ENCODE measurements at regions not wholly inside any gene's neighbourhood (a gene's known extent, or its start where the extent isn't known, plus 50 kb on each side); places are given as distances from the start of the nearest gene placed in this dataset.

DNA sequence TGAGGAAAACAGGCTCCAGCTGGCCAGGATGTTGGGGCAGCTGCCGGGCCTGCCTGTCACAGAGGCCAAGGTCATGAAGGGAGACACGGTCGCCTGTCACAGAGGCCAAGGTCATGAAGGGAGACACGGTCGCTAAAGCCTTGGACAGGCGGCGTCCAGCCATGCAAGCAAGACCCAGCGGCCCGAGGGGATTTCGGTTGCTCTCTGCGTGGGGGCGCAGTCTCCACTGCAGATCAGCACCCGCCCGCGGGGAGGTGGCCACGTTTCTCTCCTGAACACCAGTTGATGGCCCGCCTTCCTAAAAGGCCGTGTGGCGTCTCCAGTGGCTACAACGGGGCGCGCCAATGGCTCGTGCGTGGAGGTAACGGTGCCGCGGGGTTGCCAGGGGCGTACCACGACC, 67.0 kb upstream of the PCGF5 start:
- TF ChIP-seq, protein P1, sequence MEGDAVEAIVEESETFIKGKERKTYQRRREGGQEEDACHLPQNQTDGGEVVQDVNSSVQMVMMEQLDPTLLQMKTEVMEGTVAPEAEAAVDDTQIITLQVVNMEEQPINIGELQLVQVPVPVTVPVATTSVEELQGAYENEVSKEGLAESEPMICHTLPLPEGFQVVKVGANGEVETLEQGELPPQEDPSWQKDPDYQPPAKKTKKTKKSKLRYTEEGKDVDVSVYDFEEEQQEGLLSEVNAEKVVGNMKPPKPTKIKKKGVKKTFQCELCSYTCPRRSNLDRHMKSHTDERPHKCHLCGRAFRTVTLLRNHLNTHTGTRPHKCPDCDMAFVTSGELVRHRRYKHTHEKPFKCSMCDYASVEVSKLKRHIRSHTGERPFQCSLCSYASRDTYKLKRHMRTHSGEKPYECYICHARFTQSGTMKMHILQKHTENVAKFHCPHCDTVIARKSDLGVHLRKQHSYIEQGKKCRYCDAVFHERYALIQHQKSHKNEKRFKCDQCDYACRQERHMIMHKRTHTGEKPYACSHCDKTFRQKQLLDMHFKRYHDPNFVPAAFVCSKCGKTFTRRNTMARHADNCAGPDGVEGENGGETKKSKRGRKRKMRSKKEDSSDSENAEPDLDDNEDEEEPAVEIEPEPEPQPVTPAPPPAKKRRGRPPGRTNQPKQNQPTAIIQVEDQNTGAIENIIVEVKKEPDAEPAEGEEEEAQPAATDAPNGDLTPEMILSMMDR (IDR thresholded peaks at IDR 0.05), result no peak
- TF ChIP-seq EP300 (IDR thresholded peaks at IDR 0.05; ENCODE audit: borderline replicate concordance in 1 of 2, low read depth in 1 of 2, low read length in 1 of 2) (no peak), JUND (IDR thresholded peaks at IDR 0.05) (no peak), POLR2AphosphoS5 (IDR thresholded peaks at IDR 0.05; ENCODE audit: low read depth, low read length) (no peak), SIN3A (IDR thresholded peaks at IDR 0.05; ENCODE audit: borderline replicate concordance, low read depth, low read length) (no peak), RXRA (IDR thresholded peaks at IDR 0.05; ENCODE audit: borderline replicate concordance, low read depth) (no peak), SMC3 (IDR thresholded peaks at IDR 0.05; ENCODE audit: low read depth, low read length) (no peak), TAF1 (IDR thresholded peaks at IDR 0.05; ENCODE audit: borderline replicate concordance, low read depth, low read length) (no peak)
- TF ChIP-seq, protein P2, sequence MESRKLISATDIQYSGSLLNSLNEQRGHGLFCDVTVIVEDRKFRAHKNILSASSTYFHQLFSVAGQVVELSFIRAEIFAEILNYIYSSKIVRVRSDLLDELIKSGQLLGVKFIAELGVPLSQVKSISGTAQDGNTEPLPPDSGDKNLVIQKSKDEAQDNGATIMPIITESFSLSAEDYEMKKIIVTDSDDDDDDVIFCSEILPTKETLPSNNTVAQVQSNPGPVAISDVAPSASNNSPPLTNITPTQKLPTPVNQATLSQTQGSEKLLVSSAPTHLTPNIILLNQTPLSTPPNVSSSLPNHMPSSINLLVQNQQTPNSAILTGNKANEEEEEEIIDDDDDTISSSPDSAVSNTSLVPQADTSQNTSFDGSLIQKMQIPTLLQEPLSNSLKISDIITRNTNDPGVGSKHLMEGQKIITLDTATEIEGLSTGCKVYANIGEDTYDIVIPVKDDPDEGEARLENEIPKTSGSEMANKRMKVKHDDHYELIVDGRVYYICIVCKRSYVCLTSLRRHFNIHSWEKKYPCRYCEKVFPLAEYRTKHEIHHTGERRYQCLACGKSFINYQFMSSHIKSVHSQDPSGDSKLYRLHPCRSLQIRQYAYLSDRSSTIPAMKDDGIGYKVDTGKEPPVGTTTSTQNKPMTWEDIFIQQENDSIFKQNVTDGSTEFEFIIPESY (IDR thresholded peaks at IDR 0.05; ENCODE audit: borderline replicate concordance, low read depth), result no peak
- TF ChIP-seq, protein P3, sequence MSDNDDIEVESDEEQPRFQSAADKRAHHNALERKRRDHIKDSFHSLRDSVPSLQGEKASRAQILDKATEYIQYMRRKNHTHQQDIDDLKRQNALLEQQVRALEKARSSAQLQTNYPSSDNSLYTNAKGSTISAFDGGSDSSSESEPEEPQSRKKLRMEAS (IDR thresholded peaks at IDR 0.05; ENCODE audit: low read depth), result no peak

Data from SK-N-SH (cell line).